Endothelial cell of umbilical vein (primary cell): ENCODE measurements at regions not wholly inside any gene's neighbourhood (a gene's known extent, or its start where the extent isn't known, plus 50 kb on each side); places are given as distances from the start of the nearest gene placed in this dataset.

Experiments used
- EZH2 ChIP-seq: IDR thresholded peaks from 2 replicates; pipeline ENCODE4 v1.6.1; 2012; ENCODE audit warnings: borderline replicate concordance, low read depth, mild to moderate bottlenecking, moderate library complexity, low read length, inconsistent platforms; ENCODE audit not compliant: severe bottlenecking
- FOS ChIP-seq: IDR thresholded peaks from 2 replicates; pipeline ENCODE4 v1.6.1; 2011; ENCODE audit warnings: mild to moderate bottlenecking, low read length, moderate library complexity, borderline replicate concordance; ENCODE audit not compliant: insufficient read depth
- JUN ChIP-seq: IDR thresholded peaks from 2 replicates; pipeline ENCODE4 v1.6.1; 2011; ENCODE audit warnings: borderline replicate concordance, low read depth; ENCODE audit not compliant: insufficient read length, insufficient read depth
- MYC ChIP-seq: IDR thresholded peaks from one replicate; pipeline ENCODE4 v1.6.1; 2011; ENCODE audit warnings: mild to moderate bottlenecking, low read depth, low read length
- POLR2AphosphoS5 ChIP-seq: IDR thresholded peaks from 2 replicates; pipeline ENCODE4 v1.6.1; 2012; ENCODE audit warnings: low read depth, mild to moderate bottlenecking, control low read depth, low read length, moderate library complexity; ENCODE audit not compliant: insufficient read depth
- TF ChIP-seq, protein P1 (sequence below), 2 donors: IDR thresholded peaks; 1 replicate in 1 of 2; 2 replicates in 1 of 2; pipeline ENCODE4 v1.5.1; 2011; ENCODE audit warnings: low read length in 2 of 2, mild to moderate bottlenecking in 2 of 2, moderate library complexity in 2 of 2, control low read depth in 1 of 2, inconsistent platforms in 1 of 2, low read depth in 1 of 2; ENCODE audit not compliant: insufficient read depth in 1 of 2; ENCODE audit errors: extremely low read depth in 1 of 2
- TF ChIP-seq, protein P2 (sequence below): IDR thresholded peaks from 2 replicates; pipeline ENCODE4 v1.6.1; 2011; ENCODE audit not compliant: insufficient read depth, insufficient read length

DNA sequence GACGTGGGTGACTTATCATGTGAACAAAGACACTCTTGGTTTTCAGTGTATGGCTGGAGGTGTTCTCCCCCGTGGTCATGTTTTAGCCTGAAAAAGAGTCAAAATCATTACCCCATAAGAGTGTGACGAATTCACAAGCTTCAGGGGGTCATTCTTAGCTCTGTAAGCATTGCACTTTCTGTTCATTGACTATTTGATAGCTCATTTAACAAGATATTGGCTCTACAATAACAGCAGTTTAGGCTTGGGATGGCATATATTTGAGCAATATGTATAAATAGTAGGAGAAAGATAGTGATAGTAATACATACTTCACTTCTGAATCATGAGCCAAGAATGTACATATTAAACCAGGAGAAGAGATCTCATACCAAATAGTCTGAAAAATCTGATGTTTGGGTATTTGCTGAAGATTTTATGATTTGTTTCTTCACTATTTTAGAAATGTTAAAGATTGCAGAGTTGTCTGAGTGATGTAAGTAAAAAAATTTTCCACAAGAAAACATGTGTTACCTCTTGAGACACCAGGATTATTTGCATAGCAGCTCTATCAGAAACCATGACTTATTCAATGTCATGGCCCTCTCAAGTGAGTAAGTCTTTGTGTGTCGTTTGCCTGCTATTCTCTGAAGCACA, 996.0 kb downstream of the OTOL1 start:
- TF ChIP-seq, protein P1, sequence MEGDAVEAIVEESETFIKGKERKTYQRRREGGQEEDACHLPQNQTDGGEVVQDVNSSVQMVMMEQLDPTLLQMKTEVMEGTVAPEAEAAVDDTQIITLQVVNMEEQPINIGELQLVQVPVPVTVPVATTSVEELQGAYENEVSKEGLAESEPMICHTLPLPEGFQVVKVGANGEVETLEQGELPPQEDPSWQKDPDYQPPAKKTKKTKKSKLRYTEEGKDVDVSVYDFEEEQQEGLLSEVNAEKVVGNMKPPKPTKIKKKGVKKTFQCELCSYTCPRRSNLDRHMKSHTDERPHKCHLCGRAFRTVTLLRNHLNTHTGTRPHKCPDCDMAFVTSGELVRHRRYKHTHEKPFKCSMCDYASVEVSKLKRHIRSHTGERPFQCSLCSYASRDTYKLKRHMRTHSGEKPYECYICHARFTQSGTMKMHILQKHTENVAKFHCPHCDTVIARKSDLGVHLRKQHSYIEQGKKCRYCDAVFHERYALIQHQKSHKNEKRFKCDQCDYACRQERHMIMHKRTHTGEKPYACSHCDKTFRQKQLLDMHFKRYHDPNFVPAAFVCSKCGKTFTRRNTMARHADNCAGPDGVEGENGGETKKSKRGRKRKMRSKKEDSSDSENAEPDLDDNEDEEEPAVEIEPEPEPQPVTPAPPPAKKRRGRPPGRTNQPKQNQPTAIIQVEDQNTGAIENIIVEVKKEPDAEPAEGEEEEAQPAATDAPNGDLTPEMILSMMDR (IDR thresholded peaks at IDR 0.05; ENCODE audit: extremely low read depth in 1 of 2, insufficient read depth in 1 of 2, low read depth in 1 of 2, low read length in 2 of 2), result no peak
- TF ChIP-seq EZH2 (no peak), FOS (no peak), JUN (no peak), MYC (no peak), POLR2AphosphoS5 (no peak)
- TF ChIP-seq, protein P2, sequence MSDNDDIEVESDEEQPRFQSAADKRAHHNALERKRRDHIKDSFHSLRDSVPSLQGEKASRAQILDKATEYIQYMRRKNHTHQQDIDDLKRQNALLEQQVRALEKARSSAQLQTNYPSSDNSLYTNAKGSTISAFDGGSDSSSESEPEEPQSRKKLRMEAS, result no peak
